OCI-LY1 (cell line): ENCODE measurements at regions not wholly inside any gene's neighbourhood (a gene's known extent, or its start where the extent isn't known, plus 50 kb on each side); places are given as distances from the start of the nearest gene placed in this dataset.

Experiments
- EZH2 ChIP-seq: fragments of 200-600 bp; sonication (generic), shearing (Covaris generic); IDR thresholded peaks from 2 replicates; pipeline ENCODE4 v1.8.0; 2017; ENCODE audit warnings: borderline replicate concordance, mixed run types, mild to moderate bottlenecking, antibody characterized with exemption, low read length, moderate library complexity, mixed read lengths
- TF ChIP-seq, protein P1 (sequence below): fragments of 200-600 bp; sonication (generic), shearing (Covaris generic); IDR thresholded peaks from 2 replicates; pipeline ENCODE4 v1.5.1; 2017; ENCODE audit warnings: mild to moderate bottlenecking, antibody characterized with exemption, low read length, moderate library complexity, mixed read lengths

DNA sequence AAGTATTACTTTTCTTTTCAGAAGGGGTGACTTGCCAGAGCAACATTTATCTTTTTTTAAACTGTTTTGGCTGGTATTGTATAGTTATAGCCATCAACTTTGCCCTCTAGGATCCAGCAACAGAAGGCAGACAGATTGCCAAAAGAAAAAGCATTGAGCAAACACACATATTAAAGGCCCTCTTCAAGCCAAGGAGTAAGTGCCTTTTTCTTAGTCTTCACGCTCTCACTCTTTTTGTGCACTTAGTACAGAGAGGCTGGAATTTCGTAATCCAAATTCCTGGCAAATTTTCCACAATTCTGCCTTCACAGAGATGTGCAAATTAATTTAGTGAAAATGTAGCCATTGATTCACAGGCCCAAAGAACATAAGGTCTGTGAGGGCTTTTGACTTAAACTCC lies 253.1 kb upstream of the EDA2R start:
- TF ChIP-seq, protein P1, sequence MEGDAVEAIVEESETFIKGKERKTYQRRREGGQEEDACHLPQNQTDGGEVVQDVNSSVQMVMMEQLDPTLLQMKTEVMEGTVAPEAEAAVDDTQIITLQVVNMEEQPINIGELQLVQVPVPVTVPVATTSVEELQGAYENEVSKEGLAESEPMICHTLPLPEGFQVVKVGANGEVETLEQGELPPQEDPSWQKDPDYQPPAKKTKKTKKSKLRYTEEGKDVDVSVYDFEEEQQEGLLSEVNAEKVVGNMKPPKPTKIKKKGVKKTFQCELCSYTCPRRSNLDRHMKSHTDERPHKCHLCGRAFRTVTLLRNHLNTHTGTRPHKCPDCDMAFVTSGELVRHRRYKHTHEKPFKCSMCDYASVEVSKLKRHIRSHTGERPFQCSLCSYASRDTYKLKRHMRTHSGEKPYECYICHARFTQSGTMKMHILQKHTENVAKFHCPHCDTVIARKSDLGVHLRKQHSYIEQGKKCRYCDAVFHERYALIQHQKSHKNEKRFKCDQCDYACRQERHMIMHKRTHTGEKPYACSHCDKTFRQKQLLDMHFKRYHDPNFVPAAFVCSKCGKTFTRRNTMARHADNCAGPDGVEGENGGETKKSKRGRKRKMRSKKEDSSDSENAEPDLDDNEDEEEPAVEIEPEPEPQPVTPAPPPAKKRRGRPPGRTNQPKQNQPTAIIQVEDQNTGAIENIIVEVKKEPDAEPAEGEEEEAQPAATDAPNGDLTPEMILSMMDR: no peak
- no peak for TF ChIP-seq EZH2
